Stimulated activated memory B cell treated with anti-CD40 and anti-IgM and Interleukin-4, amounts not matched to agents 10 μg/mL and 1 μg/mL and 100 μg/mL, for 72 hours (primary cell): ENCODE measurements at regions not wholly inside any gene's neighbourhood (a gene's known extent, or its start where the extent isn't known, plus 50 kb on each side); places are given as distances from the start of the nearest gene placed in this dataset.

ENCODE experiments used
- ATAC-seq: fragments of 150-1000 bp; cut with Tn5 transposase; 2 replicates; pipeline ENCODE4 v1.10.0; 2021
- H3K27ac Mint-ChIP-seq: one replicate; pipeline ENCODE4 v1.8.0; 2022; ENCODE audit warnings: mild to moderate bottlenecking, mixed read lengths
- H3K27me3 Mint-ChIP-seq: one replicate; pipeline ENCODE4 v1.8.0; 2022; ENCODE audit warnings: mixed read lengths
- H3K36me3 Mint-ChIP-seq: one replicate; pipeline ENCODE4 v1.8.0; 2022; ENCODE audit warnings: mixed read lengths
- H3K4me1 Mint-ChIP-seq: one replicate; pipeline ENCODE4 v1.8.0; 2022; ENCODE audit warnings: mixed read lengths
- H3K4me3 Mint-ChIP-seq: one replicate; pipeline ENCODE4 v1.8.0; 2022; ENCODE audit warnings: mild to moderate bottlenecking, moderate library complexity, mixed read lengths
- H3K9me3 Mint-ChIP-seq: one replicate; pipeline ENCODE4 v1.8.0; 2022; ENCODE audit warnings: mixed read lengths

DNA sequence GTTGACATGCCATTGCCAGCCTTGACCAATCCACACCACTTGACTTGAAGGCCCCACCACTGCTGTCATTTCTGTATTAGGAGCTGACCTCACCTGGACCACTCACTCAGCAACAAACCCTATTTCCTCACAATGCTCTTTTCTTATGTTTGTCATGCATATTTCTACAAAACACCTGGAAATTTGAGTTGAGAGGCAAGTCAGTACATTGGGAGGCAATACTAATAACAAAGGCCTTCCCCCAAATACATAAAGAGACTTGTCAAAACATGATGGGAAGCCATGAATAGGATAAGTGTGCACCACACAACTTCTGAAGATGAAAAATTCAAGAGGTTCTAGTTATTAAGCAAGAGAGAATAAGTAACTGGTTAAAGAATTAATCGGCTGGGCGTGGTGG is 77.9 kb upstream of the POU2AF2 start:
- H3K27ac Mint-ChIP-seq, result no peak overlapping the region
- ATAC-seq, result no peak
- H3K36me3 Mint-ChIP-seq, result peaks cover 4% of the 10 kb centered on the region

DNA sequence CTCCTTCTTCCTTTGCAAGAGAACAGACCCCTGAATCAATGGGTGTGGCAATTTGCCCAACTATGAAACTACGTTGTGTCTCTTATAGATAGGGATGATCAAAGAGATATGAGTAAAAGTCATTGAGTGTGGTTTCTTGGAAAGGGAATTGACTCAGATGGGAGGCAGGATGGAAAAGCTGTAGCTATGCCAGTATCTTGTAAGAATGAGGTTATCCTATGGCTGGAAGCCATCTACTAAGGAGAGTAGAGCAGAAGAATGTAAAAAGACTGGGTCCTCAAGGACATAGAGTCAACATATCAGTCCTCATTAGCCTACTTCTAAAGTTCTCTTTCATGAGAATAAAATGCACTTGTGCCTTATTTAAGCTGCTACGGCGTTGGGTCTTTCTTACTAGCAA is 78.9 kb upstream of the POU2AF2 start:
- no peak overlapping the region for H3K27ac Mint-ChIP-seq
- H3K4me1 Mint-ChIP-seq, result peaks cover 5% of the 10 kb centered on the region
- no peak for ATAC-seq
- H3K4me3 Mint-ChIP-seq, result no peak overlapping the region
- peaks cover 4% of the 10 kb centered on the region for H3K36me3 Mint-ChIP-seq
- H3K9me3 Mint-ChIP-seq, result no peaks in the 10 kb centered on the region
- no peaks in the 10 kb centered on the region for H3K27me3 Mint-ChIP-seq

More for the DNA sequence above, 77.9 kb upstream of the POU2AF2 start:
- Mint-ChIP-seq H3K4me3 (no peak overlapping the region), H3K9me3 (no peaks in the 10 kb centered on the region), H3K27me3 (no peaks in the 10 kb centered on the region), H3K4me1 (peaks cover 5% of the 10 kb centered on the region)

DNA sequence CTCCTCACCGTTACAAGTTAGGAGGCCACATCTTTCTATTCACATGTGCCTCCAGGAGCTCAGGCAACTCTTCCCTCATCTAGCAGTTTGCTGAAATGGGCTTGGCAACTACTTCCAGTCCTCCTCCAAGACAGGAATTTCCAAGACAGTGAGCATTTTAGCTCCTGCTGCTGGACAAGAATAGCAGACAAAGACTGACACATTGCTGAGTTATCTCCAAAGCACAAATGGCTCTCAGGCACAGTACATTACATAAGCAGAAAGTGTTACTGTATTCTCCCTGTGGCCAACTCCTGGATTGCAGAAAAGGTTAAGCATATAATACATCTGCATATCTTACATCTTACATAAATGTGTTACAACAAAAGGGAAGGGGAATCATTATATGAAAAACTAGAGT is 83.2 kb upstream of the POU2AF2 start:
- no peak overlapping the region for H3K4me3 Mint-ChIP-seq
- peaks cover 4% of the 10 kb centered on the region for H3K36me3 Mint-ChIP-seq
- peaks cover 5% of the 10 kb centered on the region for H3K4me1 Mint-ChIP-seq
- no peaks in the 10 kb centered on the region for H3K27me3 Mint-ChIP-seq
- H3K9me3 Mint-ChIP-seq, result no peaks in the 10 kb centered on the region
- no peak overlapping the region for H3K27ac Mint-ChIP-seq
- no peak for ATAC-seq

DNA sequence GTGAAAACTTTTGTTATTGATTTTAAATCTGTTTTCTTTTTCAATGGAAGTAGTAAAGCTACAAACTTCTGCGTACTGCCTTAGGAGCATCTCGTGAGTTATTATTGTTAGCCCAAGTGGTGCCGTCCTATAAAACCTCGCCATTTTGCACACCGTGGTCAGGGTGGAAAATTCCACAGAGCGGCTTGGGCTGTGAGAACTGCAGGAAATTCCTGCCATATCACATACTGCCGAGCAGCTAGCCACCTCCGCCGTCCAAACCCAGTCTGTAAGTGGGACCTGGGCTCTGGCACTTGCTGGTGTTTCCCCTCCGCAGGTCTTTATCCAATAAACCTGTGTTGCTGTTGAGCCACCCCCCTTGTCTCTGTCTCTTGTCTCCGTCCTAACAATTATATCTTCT is 88.0 kb upstream of the POU2AF2 start:
- Mint-ChIP-seq H3K27me3 (no peaks in the 10 kb centered on the region), H3K36me3 (no peaks in the 10 kb centered on the region), H3K9me3 (no peaks in the 10 kb centered on the region), H3K4me3 (no peak overlapping the region), H3K4me1 (peaks cover 10% of the 10 kb centered on the region), H3K27ac (no peak overlapping the region)
- no peak for ATAC-seq

DNA sequence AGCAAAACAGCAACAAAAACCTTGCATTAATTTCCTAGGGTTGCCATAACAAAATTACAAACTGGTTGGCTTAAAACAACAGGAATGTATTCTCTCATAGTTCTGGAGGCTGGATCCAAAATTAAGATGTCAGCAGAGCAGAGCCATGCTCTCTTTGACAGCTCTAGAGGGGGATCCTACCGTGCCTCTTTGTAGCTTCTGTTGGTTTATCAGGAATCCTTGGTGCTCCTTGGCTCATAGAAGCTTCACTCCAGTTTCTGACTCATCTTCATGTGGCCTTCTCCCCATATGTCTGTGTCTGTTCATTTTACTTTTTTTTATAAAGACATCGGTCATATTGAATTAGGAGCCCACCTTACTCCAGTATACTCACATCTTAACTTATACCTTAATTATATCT is 90.5 kb upstream of the POU2AF2 start:
- ATAC-seq, result no peak
- peaks cover 10% of the 10 kb centered on the region for H3K4me1 Mint-ChIP-seq
- no peaks in the 10 kb centered on the region for H3K9me3 Mint-ChIP-seq
- H3K36me3 Mint-ChIP-seq, result no peaks in the 10 kb centered on the region
- no peak overlapping the region for H3K27ac Mint-ChIP-seq
- H3K4me3 Mint-ChIP-seq, result no peak overlapping the region
- H3K27me3 Mint-ChIP-seq, result no peaks in the 10 kb centered on the region

DNA sequence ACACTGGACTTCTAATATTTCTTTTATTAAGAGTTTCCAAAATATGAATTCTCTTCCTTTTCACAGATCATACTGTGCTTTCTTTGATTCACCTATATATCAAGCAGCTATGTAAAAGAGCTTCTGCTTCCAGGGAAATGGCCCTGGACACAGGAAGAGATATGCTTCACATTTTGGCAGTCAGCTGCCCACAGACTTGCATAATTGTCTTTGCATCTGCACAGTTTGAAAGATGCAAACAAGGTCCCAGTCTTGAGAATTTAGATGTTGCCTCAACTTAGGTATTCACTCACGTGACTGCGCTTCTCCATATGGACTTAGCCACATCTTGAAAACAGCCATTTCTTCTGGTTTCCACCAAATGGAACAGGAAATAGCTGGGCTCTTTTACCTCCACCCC is 92.3 kb upstream of the POU2AF2 start:
- H3K4me3 Mint-ChIP-seq, result no peak overlapping the region
- no peaks in the 10 kb centered on the region for H3K27me3 Mint-ChIP-seq
- no peak overlapping the region for H3K27ac Mint-ChIP-seq
- ATAC-seq, result no peak
- no peaks in the 10 kb centered on the region for H3K36me3 Mint-ChIP-seq
- H3K9me3 Mint-ChIP-seq, result no peaks in the 10 kb centered on the region
- peaks cover 10% of the 10 kb centered on the region for H3K4me1 Mint-ChIP-seq

DNA sequence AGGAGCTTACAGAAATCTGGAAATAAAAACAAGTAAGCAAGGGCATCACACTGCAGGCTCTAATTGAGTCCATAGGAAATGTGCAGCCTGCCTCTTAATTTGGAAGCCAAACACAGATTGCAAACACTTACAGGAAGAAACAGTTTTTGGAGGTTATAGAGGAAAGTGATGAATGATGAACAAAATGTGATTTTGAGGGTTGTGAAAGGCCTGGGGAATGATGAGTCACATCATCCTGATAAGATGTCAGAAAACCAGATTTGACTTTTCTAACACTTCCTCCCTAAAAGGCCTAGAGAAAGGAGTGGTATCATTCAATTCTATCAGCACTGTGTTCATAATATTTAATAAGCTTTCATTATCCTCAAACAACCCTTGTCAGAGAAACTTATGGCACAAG is 96.6 kb upstream of the POU2AF2 start:
- Mint-ChIP-seq H3K4me1 (peaks cover 6% of the 10 kb centered on the region), H3K9me3 (no peaks in the 10 kb centered on the region), H3K36me3 (no peaks in the 10 kb centered on the region), H3K27me3 (no peaks in the 10 kb centered on the region), H3K4me3 (no peak overlapping the region), H3K27ac (no peak overlapping the region)
- no peak for ATAC-seq

DNA sequence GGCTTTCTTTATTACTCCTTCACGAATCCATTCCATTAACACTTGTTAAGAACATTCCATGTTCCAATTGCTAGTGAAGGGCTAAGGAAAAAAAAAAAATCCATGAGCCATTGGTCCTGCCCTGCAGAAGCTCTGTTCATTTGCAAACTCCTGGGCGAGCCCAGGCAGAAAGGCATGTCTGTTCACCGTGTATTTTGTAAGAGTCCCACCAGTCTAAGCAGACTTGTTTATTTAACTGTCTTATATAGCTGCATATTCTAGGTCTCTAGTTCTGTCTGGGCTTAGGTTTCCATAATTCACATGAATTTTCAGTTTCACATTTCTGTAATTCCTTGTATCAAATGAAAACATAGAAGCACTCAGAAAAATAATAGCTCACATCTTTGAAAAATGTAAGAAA is 97.4 kb upstream of the POU2AF2 start:
- H3K9me3 Mint-ChIP-seq, result no peaks in the 10 kb centered on the region
- no peak for ATAC-seq
- H3K4me1 Mint-ChIP-seq, result no peaks in the 10 kb centered on the region
- no peaks in the 10 kb centered on the region for H3K36me3 Mint-ChIP-seq
- no peaks in the 10 kb centered on the region for H3K27me3 Mint-ChIP-seq
- H3K27ac Mint-ChIP-seq, result no peak overlapping the region
- H3K4me3 Mint-ChIP-seq, result no peak overlapping the region

DNA sequence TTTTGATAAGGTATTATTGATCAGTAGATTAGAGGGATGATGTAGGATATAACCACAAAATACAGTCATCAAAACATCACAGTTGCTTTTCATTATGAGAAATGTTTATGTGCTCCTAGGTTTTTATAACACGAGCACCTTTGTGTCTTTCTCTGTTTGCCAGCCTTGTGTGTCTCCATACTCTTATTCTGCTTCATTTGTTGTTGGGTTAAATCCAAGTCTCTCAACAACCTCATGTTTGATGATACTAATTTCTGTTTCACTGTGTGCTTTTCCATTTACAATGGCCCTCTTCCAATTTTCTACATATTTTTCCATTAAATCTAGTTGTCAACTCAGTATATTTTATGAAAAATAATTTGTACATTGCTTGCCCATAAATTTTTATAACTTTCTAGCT is 107.7 kb upstream of the POU2AF2 start:
- peaks cover 20% of the 10 kb centered on the region for H3K4me1 Mint-ChIP-seq
- no peaks in the 10 kb centered on the region for H3K9me3 Mint-ChIP-seq
- no peaks in the 10 kb centered on the region for H3K27me3 Mint-ChIP-seq
- H3K27ac Mint-ChIP-seq, result no peak overlapping the region
- no peak for ATAC-seq
- peaks cover 9% of the 10 kb centered on the region for H3K36me3 Mint-ChIP-seq
- no peak overlapping the region for H3K4me3 Mint-ChIP-seq

DNA sequence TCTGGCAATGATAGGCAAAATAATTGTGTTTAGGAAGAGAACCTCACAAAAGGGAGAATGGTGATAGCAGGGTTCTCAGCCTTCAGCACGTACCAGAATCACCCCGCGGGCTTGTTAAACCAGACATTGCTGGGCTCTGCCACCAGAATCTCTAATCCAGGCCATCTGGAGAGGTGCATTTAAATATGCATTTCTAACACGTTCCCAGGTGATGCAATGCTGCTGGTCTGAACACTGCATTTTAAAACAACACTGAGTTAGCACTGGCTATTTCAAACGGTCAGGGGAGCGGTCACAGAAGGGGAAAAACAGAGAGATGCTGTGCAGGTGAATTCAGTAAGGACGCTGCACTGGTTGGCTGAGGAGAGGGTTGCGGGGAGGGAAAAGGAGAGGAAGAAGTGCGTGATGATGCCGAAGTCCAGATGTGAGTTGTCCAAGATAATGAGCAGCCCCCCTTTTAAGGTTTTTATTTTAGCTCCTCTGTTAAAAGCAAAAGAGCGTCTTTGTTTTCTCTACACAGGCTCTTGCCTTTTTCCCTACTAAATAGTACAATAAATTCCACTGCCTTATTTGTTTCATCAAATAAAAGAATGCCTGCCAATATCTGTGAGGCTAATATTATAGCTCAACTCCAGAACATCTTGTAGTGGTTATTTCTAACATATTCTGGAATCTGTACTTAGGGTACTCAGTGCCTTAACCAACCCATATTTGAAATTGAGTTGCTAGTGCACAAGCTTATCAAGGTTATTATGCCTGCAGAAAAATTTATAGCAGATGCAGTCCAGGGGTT is 109.6 kb upstream of the POU2AF2 start:
- Mint-ChIP-seq H3K27me3 (no peaks in the 10 kb centered on the region), H3K4me1 (peaks cover 20% of the 10 kb centered on the region), H3K36me3 (peaks cover 9% of the 10 kb centered on the region), H3K9me3 (no peaks in the 10 kb centered on the region), H3K4me3 (no peak overlapping the region), H3K27ac (no peak overlapping the region)
- ATAC-seq, result no peak

DNA sequence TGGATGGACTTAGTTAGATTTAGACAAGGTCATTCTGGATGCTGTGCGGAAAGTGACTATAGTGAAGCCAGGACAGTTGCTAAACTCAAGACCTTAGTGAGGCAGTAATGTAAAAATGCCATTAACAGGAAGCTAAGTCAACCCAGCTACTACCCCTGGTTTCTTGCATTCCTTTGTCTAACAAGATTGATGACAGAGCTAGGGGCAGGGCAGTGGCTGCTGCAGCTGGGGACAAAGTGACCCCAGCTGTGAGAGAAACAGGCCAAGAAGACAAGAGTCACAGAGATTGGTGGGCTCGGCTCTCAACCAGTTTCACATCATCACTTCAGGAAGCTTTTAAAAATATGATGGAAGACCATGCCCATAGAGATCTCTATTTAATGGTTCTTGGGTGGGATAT is 110.4 kb upstream of the POU2AF2 start:
- Mint-ChIP-seq H3K4me1 (peaks cover 19% of the 10 kb centered on the region), H3K9me3 (no peaks in the 10 kb centered on the region), H3K27me3 (no peaks in the 10 kb centered on the region), H3K4me3 (no peak overlapping the region), H3K36me3 (peaks cover 9% of the 10 kb centered on the region), H3K27ac (no peak overlapping the region)
- ATAC-seq, result no peak

DNA sequence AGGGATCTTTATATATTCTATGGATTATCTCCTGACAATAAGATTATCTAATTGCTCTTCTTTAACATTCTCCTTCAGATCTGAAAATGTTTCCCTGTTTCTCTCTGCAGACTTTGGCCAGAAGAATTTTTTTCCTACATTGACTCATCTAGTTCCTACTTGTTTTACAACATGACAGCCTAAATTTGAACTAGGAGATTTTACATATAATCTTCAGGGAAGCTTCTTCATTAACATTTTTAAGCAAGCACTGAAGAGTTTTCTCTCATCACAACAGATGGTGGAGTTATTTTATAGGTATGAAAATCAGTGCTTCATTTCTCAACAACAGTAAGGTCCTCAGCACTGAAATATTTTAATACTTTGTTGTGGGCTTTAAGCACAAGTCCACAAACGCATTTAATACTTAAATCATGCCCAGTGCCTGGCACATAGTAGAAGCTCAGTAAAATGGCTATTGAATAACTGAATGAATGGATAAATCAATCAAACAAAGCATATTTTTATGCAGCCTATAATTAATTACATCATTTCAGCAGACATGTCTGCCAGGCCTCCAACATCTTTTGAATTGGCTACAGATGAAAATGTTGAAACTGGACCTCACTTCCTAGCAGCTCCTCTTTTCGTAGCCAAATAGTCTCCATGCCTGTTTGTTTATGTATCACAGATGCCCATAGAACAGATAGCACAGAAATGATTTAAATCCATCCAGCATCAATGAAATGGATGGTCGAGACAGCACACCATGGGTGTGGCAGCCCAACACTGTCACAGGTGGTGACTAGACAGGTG is 117.3 kb upstream of the POU2AF2 start:
- Mint-ChIP-seq H3K36me3 (peaks cover under 1% of the 10 kb centered on the region), H3K9me3 (no peaks in the 10 kb centered on the region), H3K4me3 (no peak overlapping the region), H3K27ac (no peak overlapping the region), H3K4me1 (peaks cover 13% of the 10 kb centered on the region), H3K27me3 (no peaks in the 10 kb centered on the region)
- no peak for ATAC-seq

DNA sequence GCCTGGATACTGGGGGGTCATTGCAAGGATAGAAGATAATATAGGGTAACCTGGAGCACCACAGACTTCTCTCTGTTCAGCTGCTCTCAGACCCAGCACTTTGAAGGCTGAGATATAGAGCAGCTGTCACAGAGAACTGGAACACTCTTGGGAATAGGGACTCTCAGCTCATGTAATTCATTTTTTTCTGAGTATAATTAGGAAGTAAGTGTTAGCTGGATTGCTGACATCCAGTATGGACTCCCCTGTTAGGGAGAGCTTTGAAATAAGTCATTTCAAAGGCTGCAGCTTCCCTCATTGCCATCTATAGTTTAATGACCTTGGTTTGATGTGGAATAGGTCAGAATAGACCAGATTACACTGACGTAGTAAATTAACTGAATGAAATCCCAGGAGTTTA is 120.8 kb upstream of the POU2AF2 start:
- H3K4me3 Mint-ChIP-seq, result no peak overlapping the region
- H3K27ac Mint-ChIP-seq, result no peak overlapping the region
- no peaks in the 10 kb centered on the region for H3K27me3 Mint-ChIP-seq
- H3K4me1 Mint-ChIP-seq, result peaks cover 22% of the 10 kb centered on the region
- H3K9me3 Mint-ChIP-seq, result no peaks in the 10 kb centered on the region
- ATAC-seq, result no peak
- H3K36me3 Mint-ChIP-seq, result no peaks in the 10 kb centered on the region

DNA sequence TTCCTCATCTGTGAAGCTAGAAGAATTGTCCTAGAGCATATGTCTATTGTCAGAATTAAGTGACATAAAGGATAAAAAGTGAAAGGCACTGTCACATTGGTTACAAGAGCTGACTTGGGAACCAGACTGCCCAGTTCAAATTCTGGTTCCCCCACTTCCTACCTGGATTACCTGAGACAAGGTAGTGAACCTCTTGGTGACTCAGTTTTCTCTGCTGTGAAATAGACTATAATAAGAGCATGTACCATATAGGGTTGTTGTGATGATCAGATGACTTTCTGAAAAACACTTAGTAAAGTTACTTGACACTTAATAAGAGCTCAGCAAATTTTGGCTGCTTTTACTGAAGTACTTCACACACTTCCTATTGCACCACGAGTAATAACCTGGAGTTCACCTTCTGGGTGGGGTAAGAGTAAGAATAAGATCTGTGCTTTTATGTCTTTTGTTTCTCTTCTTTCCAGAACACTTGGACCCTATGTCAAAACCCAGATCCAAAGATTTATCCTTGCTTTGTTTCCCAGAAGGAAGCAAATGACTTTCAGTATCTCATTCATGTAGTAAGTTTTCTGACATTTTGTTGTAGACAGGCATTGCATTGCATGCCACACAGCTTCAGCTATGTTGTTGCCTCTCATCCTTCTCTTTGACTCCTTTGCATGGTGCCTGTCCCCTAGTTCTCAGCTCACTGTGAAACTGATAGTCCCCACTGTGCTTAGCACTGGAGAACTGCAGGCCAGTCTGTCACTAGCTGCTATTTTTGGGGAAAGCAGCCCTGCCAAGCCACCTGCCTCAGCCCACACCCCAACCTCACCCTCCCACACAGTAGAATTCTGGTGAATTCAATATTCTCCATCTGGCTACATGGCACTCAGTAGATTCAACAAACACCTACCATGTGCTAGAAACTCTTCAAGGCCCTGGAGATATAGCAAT is 121.8 kb upstream of the POU2AF2 start:
- Mint-ChIP-seq H3K4me3 (no peak overlapping the region), H3K27ac (peak overlapping the region; percentile 43), H3K9me3 (no peaks in the 10 kb centered on the region), H3K27me3 (no peaks in the 10 kb centered on the region), H3K36me3 (no peaks in the 10 kb centered on the region), H3K4me1 (peaks cover 22% of the 10 kb centered on the region)
- ATAC-seq, result peak; percentile 89

DNA sequence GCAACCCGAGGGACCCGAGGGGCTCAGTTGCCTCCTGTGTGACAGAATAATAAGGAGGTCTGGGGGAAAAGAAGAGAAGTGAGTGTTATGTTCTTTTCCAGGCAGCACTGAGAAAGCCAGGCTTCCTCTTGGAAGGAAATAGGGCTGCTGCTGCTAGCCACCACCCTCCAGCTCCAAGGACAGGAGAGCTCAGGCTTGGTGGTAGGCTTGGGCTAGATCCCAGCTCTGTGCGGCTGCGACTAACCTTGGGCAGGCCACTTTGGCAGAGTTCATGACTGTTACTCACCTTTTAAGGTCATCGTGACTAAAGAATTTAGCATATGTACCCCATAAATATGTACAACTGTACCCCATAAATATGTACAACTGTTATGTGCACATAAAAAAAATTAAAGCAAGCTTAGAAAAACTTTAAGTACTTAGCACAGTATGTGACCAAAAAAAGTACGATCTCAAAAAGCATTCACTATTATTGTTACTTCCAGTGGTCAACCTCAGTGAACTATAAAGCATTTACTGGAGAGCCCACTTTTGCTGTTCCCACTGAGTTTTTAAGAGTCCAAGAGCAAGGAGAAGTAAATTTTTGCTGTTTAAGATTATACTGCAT is 124.7 kb upstream of the POU2AF2 start:
- Mint-ChIP-seq H3K4me3 (no peak overlapping the region), H3K27me3 (no peaks in the 10 kb centered on the region)
- no peak for ATAC-seq

More for the DNA sequence above, 124.7 kb upstream of the POU2AF2 start:
- Mint-ChIP-seq H3K4me1 (peaks cover 22% of the 10 kb centered on the region), H3K36me3 (no peaks in the 10 kb centered on the region), H3K27ac (no peak overlapping the region), H3K9me3 (no peaks in the 10 kb centered on the region)
